Renal pelvis (tissue), 1 donor: ENCODE measurements at regions not wholly inside any gene's neighbourhood (a gene's known extent, or its start where the extent isn't known, plus 50 kb on each side); places are given as distances from the start of the nearest gene placed in this dataset.
"Not testable (repeated sequence)": the region's sequence is repeated elsewhere in the genome, so short reads cannot be mapped to it uniquely, and the experiment has no call there.

Experiments used
- DNase-seq: peaks from one replicate; pipeline ENCODE4 v3.0.0-alpha.2; 2013

DNA sequence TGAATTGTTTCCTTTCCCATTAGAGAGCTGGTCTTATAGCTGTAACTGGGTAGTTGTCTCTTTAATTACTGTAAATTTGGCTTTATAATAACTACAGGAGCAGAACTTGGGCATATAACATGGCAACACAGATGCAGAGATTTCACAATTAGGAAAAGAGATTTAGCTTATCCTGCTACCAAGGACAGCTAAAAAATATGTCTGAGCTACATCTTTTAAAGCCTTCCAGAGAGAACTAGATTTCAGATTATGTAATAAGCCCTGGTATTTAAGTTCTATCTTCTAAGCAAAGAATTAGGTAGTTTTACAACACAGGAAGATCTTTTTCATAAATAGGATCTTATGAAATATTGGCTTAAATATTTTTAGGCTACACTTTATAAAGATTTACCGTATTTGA, 313.8 kb downstream of the S1PR1 start:
- no peak for DNase-seq

DNA sequence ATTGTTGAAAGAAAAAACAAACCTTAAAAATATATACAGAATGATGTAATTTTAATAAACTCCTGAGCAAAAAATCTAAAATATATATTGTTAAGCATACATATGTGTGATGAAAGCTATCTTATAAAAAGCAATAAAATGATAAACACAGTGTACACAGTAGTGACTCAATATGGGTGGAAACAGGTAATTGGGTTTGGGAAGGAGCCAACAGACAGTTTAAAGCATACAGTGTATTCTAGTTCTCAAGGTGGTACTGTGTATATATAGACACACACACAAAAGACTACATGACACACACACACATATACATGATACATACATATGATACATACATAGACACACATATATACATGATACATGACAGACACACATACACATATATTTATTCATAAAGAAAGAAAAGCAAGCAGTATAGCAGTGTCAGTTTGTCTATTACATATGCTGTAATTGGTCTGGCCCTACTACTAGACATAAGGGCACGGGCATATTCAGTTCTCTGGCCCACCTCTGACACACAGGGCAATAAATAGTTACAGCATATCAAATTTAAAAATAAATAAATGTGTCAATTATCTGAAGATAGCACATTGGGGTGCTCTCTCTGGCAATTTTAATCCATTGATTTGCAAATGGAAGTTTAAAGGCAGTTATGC, 330.2 kb downstream of the S1PR1 start:
- DNase-seq = no peak

- no peak for DNase-seq
These were observed 330.9 kb downstream of the S1PR1 start for GRCh38 chr1:101567582-101568189.

DNA sequence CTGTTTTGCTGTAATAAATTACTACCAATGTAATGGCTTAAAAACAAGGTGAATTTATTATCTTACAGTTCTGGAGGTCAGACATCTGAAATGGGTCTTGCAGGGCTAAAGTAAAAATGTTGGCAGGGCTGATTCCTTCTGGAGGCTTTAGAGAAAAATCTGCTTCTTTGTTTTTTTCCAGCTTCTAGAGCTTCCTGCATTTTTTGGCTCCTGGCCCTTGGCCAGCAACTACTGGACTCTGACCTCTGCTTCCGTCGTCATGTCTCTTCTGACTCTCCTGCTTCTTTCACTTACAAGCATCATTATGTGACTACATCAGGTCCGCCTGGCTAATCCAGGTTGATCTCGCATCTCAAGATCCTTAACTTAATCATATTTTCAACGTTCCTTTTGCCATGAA, 350.9 kb downstream of the S1PR1 start:
- peak; percentile 76 for DNase-seq

DNA sequence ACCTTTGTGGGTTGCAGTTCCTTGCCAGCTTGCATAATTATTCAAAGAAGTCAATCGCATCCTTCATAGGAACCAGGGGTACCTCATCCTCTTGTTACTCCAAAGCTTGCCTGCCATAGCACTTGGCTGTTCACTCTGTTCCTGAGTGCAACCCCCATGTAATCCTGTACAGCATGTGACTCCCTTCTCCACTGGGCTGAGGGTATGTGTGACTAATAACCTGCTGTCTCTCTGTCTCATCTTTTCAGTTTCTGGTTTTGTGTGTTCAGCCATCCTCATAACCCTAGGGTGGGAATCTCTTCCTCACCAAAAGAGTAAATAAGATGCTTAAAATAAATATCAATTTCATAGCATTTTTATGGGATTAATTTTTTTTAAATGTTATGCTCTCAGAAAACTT, 351.9 kb downstream of the S1PR1 start:
- DNase-seq = no peak

DNA sequence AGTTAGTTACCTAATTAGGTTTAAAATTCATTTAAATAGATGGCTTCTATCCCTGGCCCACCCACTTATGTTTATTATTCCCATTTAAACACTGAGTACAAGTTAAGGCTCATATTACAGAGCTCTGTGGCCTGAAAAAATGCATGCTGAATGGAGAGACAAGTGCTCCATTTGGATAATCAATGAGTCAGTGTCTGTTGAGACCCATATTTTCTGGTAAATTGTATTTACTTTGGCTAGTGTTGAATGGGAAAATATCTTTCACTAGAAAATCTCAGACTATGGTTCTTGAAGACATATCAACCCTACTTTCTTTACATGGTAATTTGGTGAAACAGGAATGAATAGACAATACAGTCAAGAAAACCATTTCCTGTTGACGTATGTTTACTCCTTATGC, 356.0 kb downstream of the S1PR1 start:
- DNase-seq = no peak

- DNase-seq = peak; percentile 4
These were observed 359.1 kb downstream of the S1PR1 start for GRCh38 chr1:101595881-101596374.

- DNase-seq = not testable (repeated sequence)
These were observed 363.8 kb downstream of the S1PR1 start for GRCh38 chr1:101600615-101601014.

DNA sequence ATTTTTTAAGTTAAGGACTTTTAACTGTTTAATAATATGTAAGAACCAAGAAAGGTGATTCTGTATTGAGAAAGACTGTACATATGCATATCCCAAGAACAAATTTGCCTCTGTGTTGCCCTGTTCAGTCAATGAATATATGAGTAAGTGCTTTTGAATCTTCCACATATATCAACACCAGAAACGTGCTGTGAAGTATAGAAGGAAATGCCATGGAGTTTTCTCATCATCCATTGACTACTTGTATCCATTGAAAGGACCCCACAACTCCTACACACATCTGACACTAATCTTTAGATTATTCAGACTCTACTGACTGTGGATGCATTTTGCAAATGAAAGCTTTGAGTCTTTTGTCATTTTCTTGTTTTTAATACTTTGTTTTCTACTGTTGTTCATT, 366.9 kb downstream of the S1PR1 start:
- no peak for DNase-seq

DNA sequence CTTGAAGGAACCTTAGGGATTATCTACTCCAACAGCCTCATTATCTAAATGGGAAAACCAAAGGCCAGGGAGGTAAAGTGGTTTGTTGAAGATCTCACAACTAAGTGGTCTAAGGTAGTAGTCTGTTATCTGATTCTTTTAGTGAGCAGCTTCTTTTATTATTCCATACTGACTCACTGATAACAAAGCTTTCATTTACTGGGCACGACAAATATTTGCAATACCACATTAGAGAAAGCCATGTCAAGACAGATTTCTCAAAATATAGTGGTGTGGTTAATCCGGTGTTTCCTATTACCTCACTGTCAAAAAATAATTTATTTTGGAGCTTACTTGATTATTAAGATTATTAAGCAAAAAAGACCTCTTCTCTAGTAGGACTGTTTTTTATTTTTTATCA, 369.1 kb downstream of the S1PR1 start:
- no peak for DNase-seq

DNA sequence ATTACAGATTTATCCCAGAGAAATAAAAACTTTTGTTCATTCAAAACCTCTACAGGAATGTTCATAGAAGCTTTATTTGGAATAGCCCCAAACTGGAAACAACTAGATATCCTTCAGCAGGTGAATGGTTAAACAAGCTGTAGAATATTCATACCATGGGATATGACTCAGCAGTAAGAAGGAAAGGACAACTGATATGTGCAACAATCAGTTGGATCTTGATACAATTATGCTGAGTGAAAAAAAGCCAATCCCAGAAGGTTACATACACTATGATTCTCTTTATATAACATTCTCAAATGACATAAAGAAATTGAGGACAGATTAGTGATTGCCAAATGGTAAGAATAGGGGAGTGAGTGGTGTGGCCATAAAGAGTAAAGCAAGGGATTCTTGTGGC, 376.7 kb downstream of the S1PR1 start:
- DNase-seq = no peak

DNA sequence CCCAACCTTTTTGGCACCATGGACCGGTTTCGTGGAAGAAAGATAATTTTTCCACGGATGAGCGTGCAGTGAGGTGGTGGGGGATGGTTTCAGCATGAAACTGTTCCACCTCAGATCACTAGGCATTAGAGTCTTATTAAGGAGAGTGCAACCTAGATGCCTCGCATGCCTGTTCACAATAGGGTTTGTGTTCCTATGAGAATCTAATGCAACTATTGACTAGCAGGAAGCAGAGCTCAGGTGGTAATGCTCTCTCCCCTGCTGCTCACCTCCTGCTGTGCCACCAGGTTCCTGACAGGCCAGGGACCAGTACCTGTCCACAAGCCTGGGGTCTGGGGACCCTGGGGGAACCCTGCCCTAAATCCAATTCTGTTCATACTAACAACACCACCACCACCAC, 377.8 kb downstream of the OLFM3 start:
- no peak for DNase-seq

- no peak for DNase-seq
These were observed 364.0 kb downstream of the OLFM3 start for GRCh38 chr1:101632548-101633272.

DNA sequence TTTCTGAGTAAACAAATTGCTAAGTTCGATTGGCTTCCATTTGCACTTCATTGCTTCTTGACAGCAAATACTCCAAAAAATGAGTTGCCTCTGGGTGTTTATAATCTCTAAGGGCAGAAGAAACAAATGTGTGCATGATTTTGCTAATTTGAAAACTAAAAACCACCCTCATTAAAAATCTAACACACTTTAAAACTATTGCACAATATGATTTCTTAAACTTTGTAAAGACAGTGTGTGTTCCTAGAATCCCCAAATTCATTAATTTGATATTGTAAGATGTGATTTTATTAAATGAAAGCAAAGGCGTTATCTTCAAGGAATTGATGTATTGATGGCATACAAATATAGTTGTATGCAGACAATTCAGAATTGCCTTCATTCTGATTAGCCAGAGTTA, 350.9 kb downstream of the OLFM3 start:
- DNase-seq = no peak

- no peak for DNase-seq
These were observed 344.2 kb downstream of the OLFM3 start for GRCh38 chr1:101652484-101652883.

GRCh38 chr1:101653482-101653946, 343.2 kb downstream of the OLFM3 start:
- DNase-seq = peak; percentile 3

- no peak for DNase-seq
These were observed 332.0 kb downstream of the OLFM3 start for GRCh38 chr1:101664726-101665125.

- no peak for DNase-seq
These were observed 329.0 kb downstream of the OLFM3 start for GRCh38 chr1:101667761-101668160.

DNA sequence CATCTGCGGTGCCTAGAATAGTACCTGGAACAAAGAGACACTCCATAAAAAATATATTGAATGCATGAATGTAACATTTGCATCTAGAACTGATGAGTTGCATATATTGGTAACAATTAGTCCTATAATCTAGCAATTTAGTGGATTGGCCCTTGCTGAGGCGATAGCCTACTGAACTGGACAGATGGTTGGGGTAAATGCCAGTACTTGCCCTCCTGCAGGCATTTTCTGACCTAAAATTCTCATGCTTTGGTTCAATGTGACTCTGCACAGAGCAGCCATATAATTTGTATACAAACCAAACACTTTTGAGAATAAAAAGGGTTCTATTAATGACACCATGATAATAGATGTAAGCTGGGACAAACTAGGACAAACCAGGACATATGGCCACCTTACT, 313.6 kb downstream of the OLFM3 start:
- no peak for DNase-seq

DNA sequence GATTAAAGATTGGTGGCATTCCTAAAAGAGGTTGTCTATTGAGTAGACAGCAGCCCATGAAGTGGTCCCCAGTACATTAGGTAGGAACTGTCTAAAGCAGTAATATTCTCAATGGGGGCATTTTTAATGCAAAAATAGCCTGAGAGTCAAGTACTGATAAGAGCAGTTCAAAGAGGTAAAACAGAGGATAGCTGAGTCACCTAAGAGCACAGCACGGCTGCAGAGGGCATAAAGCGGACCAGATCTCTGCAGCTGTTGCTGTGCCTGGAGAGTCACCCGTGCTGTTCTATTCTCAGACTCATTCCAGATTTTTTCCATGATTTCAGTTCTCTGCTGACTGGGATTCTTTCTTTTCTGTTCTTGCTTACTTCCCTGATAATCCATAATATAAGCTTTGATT, 313.2 kb downstream of the OLFM3 start:
- no peak for DNase-seq

DNA sequence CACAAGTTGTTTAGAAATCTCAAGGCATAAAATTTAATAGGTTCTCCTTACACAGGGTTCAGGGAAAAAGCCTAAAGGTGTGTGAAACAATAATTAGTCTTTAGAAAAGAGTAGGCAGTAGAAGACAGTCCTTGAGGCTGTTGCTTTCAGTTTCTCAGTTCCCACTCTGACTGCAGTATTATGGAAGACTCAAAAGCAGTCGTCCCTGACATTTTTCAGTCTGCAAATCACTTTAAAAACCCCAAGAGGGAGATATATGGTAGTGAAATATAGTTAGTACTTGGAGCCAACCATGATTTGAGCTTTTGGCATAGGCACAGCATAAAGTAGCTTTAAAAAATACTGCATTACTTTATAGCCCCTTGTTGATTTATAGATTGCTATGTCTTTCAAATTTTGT, 299.7 kb downstream of the OLFM3 start:
- peak; percentile 14 for DNase-seq

GRCh38 chr1:101698681-101699080, 298.0 kb downstream of the OLFM3 start:
- DNase-seq = no peak

DNA sequence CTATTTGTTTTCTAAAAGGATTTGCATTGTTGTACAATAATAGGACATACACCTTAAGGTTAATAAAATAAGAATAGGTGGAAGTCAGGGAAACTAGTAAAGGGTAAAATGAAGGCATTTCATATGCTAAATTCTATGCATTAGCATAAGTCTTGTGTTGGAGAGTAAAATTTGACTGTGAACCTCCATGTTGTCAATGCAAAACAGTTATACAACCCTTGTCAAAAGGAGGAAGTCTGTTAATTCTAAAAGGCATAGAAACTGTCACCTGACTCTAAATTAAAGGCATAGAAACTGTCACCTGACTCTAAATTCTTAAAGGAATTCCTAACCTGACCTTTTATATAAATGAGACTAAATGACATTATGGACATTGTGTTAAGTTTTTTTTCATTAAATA, 291.8 kb downstream of the OLFM3 start:
- no peak for DNase-seq
